SK-N-MC (cell line): ENCODE measurements at regions not wholly inside any gene's neighbourhood (a gene's known extent, or its start where the extent isn't known, plus 50 kb on each side); places are given as distances from the start of the nearest gene placed in this dataset.

ENCODE experiments used
- DNase-seq: peaks from one replicate; pipeline ENCODE4 v3.0.0-alpha.2; 2011; ENCODE audit warnings: low read depth, low spot score
- H3K27ac ChIP-seq: fragments of 200-600 bp; sonication (generic); 2 replicates; pipeline ENCODE4 v1.5.1; 2016; ENCODE audit warnings: mixed run types
- H3K36me3 ChIP-seq: fragments of 200-600 bp; sonication (generic); 2 replicates; pipeline ENCODE4 v1.6.1; 2017; ENCODE audit warnings: antibody characterized with exemption, low read length, mixed read lengths; ENCODE audit not compliant: insufficient read depth
- H3K4me3 ChIP-seq: fragments of 200-600 bp; sonication (generic); 2 replicates; pipeline ENCODE4 v1.5.1; 2016
- H3K9ac ChIP-seq: fragments of 200-600 bp; sonication (generic); 2 replicates; pipeline ENCODE4 v1.8.0; 2017; ENCODE audit warnings: mixed run types, mixed read lengths; ENCODE audit not compliant: insufficient read length
- H3K9me3 ChIP-seq: fragments of 200-600 bp; sonication (generic); 2 replicates; pipeline ENCODE4 v1.6.1; 2017; ENCODE audit warnings: low read depth, mild to moderate bottlenecking, antibody characterized with exemption, low read length, moderate library complexity, mixed read lengths
- EZH2 ChIP-seq: fragments of 200-600 bp; sonication (generic); IDR thresholded peaks from one replicate; pipeline ENCODE4 v1.6.1; 2017; ENCODE audit warnings: antibody characterized with exemption
- FOXP2 ChIP-seq: optimal IDR thresholded peaks from 2 replicates; pipeline ENCODE3; 2011; ENCODE audit warnings: mild to moderate bottlenecking, moderate library complexity; ENCODE audit not compliant: insufficient read depth; ENCODE audit errors: extremely low read length, control extremely low read depth
- POLR2AphosphoS5 ChIP-seq: IDR thresholded peaks from 2 replicates; pipeline ENCODE4 v1.6.1; 2012; ENCODE audit warnings: mild to moderate bottlenecking, low read depth, low read length, borderline replicate concordance

GRCh38 chr5:1952444-1953099 is 69.8 kb upstream of the IRX4 start:
- no peak for DNase-seq
- Histone ChIP-seq H3K27ac (no peak overlapping the region), H3K4me3 (no peak overlapping the region), H3K9ac (no peak overlapping the region), H3K9me3 (no peaks in the 10 kb centered on the region), H3K36me3 (no peaks in the 10 kb centered on the region)
- no peak for TF ChIP-seq EZH2
- TF ChIP-seq FOXP2 = no peak

GRCh38 chr5:1952021-1952420 is 69.3 kb upstream of the IRX4 start:
- H3K9ac ChIP-seq = no peak overlapping the region
- H3K9me3 ChIP-seq = no peaks in the 10 kb centered on the region
- DNase-seq = no peak
- TF ChIP-seq EZH2 (no peak), FOXP2 (no peak), POLR2AphosphoS5 (no peak)
- H3K36me3 ChIP-seq = no peaks in the 10 kb centered on the region
- no peak overlapping the region for H3K27ac ChIP-seq
- no peak overlapping the region for H3K4me3 ChIP-seq

- TF ChIP-seq EZH2 (no peak), POLR2AphosphoS5 (no peak), FOXP2 (no peak)
- Histone ChIP-seq H3K9ac (no peak overlapping the region), H3K9me3 (no peaks in the 10 kb centered on the region), H3K4me3 (no peak overlapping the region), H3K36me3 (no peaks in the 10 kb centered on the region), H3K27ac (no peak overlapping the region)
- no peak for DNase-seq
Measured at GRCh38 chr5:1951165-1951816, 68.6 kb upstream of the IRX4 start.

- TF ChIP-seq POLR2AphosphoS5 (no peak), EZH2 (no peak), FOXP2 (no peak)
- no peak for DNase-seq
- no peak overlapping the region for H3K9ac ChIP-seq
- H3K4me3 ChIP-seq = no peak overlapping the region
- H3K36me3 ChIP-seq = no peaks in the 10 kb centered on the region
- H3K27ac ChIP-seq = no peak overlapping the region
- H3K9me3 ChIP-seq = no peaks in the 10 kb centered on the region
Measured at GRCh38 chr5:1950708-1951103, 68.0 kb upstream of the IRX4 start.

GRCh38 chr5:1950096-1950707 is 67.5 kb upstream of the IRX4 start:
- H3K36me3 ChIP-seq = no peaks in the 10 kb centered on the region
- H3K4me3 ChIP-seq = no peak overlapping the region
- TF ChIP-seq EZH2 (no peak), POLR2AphosphoS5 (no peak), FOXP2 (no peak)
- no peak for DNase-seq
- H3K9me3 ChIP-seq = no peaks in the 10 kb centered on the region
- H3K27ac ChIP-seq = no peak overlapping the region
- H3K9ac ChIP-seq = no peak overlapping the region

- no peak overlapping the region for H3K9ac ChIP-seq
- TF ChIP-seq POLR2AphosphoS5 = no peak
- TF ChIP-seq FOXP2 = no peak
- TF ChIP-seq EZH2 = no peak
- H3K27ac ChIP-seq = no peak overlapping the region
- H3K36me3 ChIP-seq = no peaks in the 10 kb centered on the region
- H3K4me3 ChIP-seq = no peak overlapping the region
- H3K9me3 ChIP-seq = no peaks in the 10 kb centered on the region
- DNase-seq = no peak
Measured at GRCh38 chr5:1949253-1949652, 66.5 kb upstream of the IRX4 start.

GRCh38 chr5:1948663-1949191 is 66.0 kb upstream of the IRX4 start:
- TF ChIP-seq POLR2AphosphoS5 = no peak
- TF ChIP-seq EZH2 = no peak
- no peak for TF ChIP-seq FOXP2
- DNase-seq = no peak
- no peaks in the 10 kb centered on the region for H3K9me3 ChIP-seq
- H3K9ac ChIP-seq = no peak overlapping the region
- no peaks in the 10 kb centered on the region for H3K36me3 ChIP-seq
- no peak overlapping the region for H3K4me3 ChIP-seq
- H3K27ac ChIP-seq = no peak overlapping the region

- H3K9me3 ChIP-seq = no peaks in the 10 kb centered on the region
- TF ChIP-seq POLR2AphosphoS5 (no peak), EZH2 (no peak), FOXP2 (no peak)
Measured at GRCh38 chr5:1948111-1948510, 65.4 kb upstream of the IRX4 start.

More at GRCh38 chr5:1948111-1948510, 65.4 kb upstream of the IRX4 start:
- no peak overlapping the region for H3K9ac ChIP-seq
- no peaks in the 10 kb centered on the region for H3K36me3 ChIP-seq
- no peak for DNase-seq
- no peak overlapping the region for H3K27ac ChIP-seq
- no peak overlapping the region for H3K4me3 ChIP-seq
